C4-2B (cell line): ENCODE measurements at regions not wholly inside any gene's neighbourhood (a gene's known extent, or its start where the extent isn't known, plus 50 kb on each side); places are given as distances from the start of the nearest gene placed in this dataset.
A peak's percentile ranks its signal among the peaks of the same experiment; 100 is the strongest.
"Not testable (repeated sequence)": the region's sequence is repeated elsewhere in the genome, so short reads cannot be mapped to it uniquely, and the experiment has no call there.

Experiments used
- H3K27ac ChIP-seq: fragments of 450-650 bp; 2 replicates; pipeline ENCODE4 v1.5.1; 2017
- CTCF ChIP-seq: fragments of 450-650 bp; conservative IDR thresholded peaks from 2 replicates; pipeline ENCODE4 v1.5.1; 2017; ENCODE audit warnings: mild to moderate bottlenecking
- ZFX ChIP-seq: fragments of 450-650 bp; IDR thresholded peaks from 2 replicates; pipeline ENCODE4 v1.6.1; 2017

DNA sequence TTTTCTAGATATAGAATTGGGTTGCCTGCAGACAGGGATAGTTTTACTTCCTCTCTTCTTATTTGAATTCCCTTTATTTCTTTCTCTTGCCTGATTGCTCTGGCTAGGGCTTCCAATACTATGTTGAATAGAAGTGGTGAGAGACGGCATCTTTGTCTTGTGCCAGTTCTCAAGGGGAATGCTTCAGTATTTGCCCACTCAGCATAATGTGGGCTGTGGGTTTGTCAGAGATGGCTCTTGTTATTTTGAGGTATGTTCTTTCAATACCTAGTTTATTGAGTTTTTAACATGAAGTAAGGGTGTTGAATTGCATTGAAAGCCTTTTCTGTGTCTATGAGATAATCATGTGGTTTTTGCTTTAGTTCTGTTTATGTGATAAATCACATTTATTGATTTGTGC is 273.9 kb upstream of the CHORDC1 start:
- TF ChIP-seq CTCF (no peak), ZFX (no peak)
- H3K27ac ChIP-seq: no peak overlapping the region

DNA sequence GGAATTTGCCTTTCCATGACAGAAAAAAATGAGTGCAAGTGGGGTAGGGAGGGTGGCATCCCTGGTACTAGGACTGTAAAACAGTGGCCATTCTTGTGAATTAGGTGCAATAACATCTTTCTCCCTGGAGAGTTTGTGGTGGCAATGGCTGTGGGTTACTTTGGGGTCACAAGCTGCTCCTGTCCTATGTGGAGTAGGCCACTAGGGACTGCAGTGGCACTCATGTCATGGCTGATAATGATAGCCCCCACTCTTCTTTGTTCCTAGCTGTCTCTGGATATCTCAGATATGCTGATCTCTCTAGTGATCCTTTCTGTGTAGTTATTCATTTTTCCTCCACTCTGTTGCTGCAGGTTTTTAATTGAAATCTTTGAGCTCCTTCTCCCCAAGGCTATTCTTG is 270.5 kb upstream of the CHORDC1 start:
- TF ChIP-seq ZFX: no peak
- no peak for TF ChIP-seq CTCF
- no peak overlapping the region for H3K27ac ChIP-seq

GRCh38 chr11:90491466-90491865 is 268.6 kb upstream of the CHORDC1 start:
- H3K27ac ChIP-seq: no peak overlapping the region
- TF ChIP-seq ZFX (no peak), CTCF (no peak)

GRCh38 chr11:90476442-90477007 is 253.7 kb upstream of the CHORDC1 start:
- H3K27ac ChIP-seq: no peak overlapping the region
- TF ChIP-seq ZFX (no peak), CTCF (peak; percentile 84)

DNA sequence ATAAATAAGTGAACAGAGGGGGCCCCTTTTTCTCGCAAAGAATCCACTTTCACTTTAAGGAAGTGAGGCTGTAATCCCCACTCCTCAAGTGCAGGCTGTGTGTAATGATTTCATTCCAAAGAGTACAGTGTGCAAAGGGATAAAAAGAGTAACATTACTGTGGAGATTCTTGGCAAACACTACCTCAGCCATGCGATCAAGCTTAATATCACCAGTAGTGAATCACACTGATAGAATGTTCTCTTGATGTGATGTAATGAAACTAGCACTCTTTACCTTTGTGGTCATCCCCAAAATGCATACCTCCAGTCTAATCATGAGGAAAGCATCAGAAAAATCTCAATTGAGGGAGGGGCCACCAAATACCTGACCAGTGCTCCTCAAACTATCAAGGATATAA is 246.1 kb upstream of the CHORDC1 start:
- TF ChIP-seq ZFX: no peak
- TF ChIP-seq CTCF: no peak
- H3K27ac ChIP-seq: no peak overlapping the region

GRCh38 chr11:90465553-90465952 is 242.7 kb upstream of the CHORDC1 start:
- TF ChIP-seq CTCF: no peak
- no peak for TF ChIP-seq ZFX
- no peak overlapping the region for H3K27ac ChIP-seq

DNA sequence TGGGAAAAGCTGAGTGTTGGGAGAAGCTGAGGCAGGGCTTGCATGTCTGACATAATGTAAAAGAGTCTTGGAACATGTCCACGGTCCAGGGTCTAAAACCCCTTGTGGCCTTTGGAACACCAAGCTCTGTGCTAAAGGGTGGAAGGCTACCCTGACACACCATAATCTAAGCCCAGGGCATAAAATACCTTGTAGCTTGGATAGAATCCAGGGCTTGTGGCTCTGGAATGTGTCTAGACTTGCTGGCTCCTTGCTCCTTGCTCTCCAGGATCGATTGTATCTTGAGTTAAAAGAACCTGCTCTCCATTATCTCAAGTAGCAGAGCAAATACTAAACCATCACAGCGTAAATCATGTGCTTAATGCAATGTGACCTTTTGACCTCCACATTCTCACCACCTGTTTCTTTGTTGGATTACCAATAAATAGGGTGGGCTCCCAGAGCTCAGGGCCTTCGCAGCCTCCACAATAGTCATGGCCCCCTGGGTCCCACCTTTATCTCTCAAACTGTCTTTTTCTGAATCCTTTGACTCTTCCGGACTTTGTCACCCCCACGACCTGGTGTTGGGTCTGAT is 232.6 kb upstream of the CHORDC1 start:
- H3K27ac ChIP-seq: not testable (repeated sequence)

- TF ChIP-seq ZFX (no peak), CTCF (no peak)
- no peak overlapping the region for H3K27ac ChIP-seq
These were observed 230.7 kb upstream of the CHORDC1 start for GRCh38 chr11:90453525-90453924.
